HEK293 (cell line): ENCODE measurements at regions not wholly inside any gene's neighbourhood (a gene's known extent, or its start where the extent isn't known, plus 50 kb on each side); places are given as distances from the start of the nearest gene placed in this dataset.

Experiments
- CTCF ChIA-PET: fragments of 350-600 bp; formaldehyde crosslinking; extraction: SDS; loops from one replicate; lab custom pipeline; 2021; ENCODE audit warnings: antibody characterized with exemption; lab: Yijun Ruan, JAX
- POLR2A ChIA-PET: fragments of 300-600 bp; formaldehyde crosslinking; extraction: SDS; loops from one replicate; lab custom pipeline; 2020; ENCODE audit warnings: antibody characterized with exemption, inconsistent platforms; lab: Yijun Ruan, JAX
- H3K27ac ChIP-seq: fragments of 200-500 bp; sonication (Bioruptor generic); 2 replicates; pipeline ENCODE4 v1.5.1; 2014; ENCODE audit warnings: low read depth, low read length, control low read depth, inconsistent platforms; ENCODE audit errors: extremely low read depth
- H3K36me3 ChIP-seq, 2 experiments: fragments of 200-500 bp in 1 of 2; sonication (Bioruptor generic) in 1 of 2; 1 replicate in 1 of 2; 2 replicates in 1 of 2; pipeline ENCODE4 v1.5.1; 2014 to 2017; ENCODE audit warnings: inconsistent platforms in 2 of 2, low read length in 2 of 2; ENCODE audit not compliant: control insufficient read depth in 2 of 2, insufficient read depth in 1 of 2
- H3K4me1 ChIP-seq: fragments of 200-500 bp; sonication (Bioruptor generic); 2 replicates; pipeline ENCODE4 v1.5.1; 2014; ENCODE audit warnings: mild to moderate bottlenecking, low read length, inconsistent platforms; ENCODE audit not compliant: control insufficient read depth, insufficient read depth
- H3K4me3 ChIP-seq: 2 replicates; pipeline ENCODE4 v1.5.1; 2011; ENCODE audit warnings: low read depth, mild to moderate bottlenecking, control low read depth, low read length, moderate library complexity
- H3K9me3 ChIP-seq: fragments of 200-500 bp; sonication (Bioruptor generic); 2 replicates; pipeline ENCODE4 v1.5.1; 2014; ENCODE audit warnings: low read depth, low read length, inconsistent platforms; ENCODE audit not compliant: control insufficient read depth, insufficient read depth
- BCL11A ChIP-seq: fragments of 450-650 bp; formaldehyde crosslinking; IDR thresholded peaks from 2 replicates; pipeline ENCODE4 v1.5.1; 2016; ENCODE audit warnings: low read depth, missing biosample characterization, missing genetic modification characterization
- GLIS1 ChIP-seq: fragments of 450-650 bp; formaldehyde crosslinking; IDR thresholded peaks from 2 replicates; pipeline ENCODE4 v1.5.1; 2016; ENCODE audit warnings: missing biosample characterization, missing genetic modification characterization
- KLF9 ChIP-seq: fragments of 450-650 bp; formaldehyde crosslinking; IDR thresholded peaks from 2 replicates; pipeline ENCODE4 v1.5.1; 2016; ENCODE audit warnings: missing biosample characterization, missing genetic modification characterization, low read depth
- SCRT2 ChIP-seq: fragments of 450-650 bp; formaldehyde crosslinking; IDR thresholded peaks from 2 replicates; pipeline ENCODE4 v1.5.1; 2016; ENCODE audit warnings: missing biosample characterization, missing genetic modification characterization
- SP3 ChIP-seq: fragments of 450-650 bp; formaldehyde crosslinking; IDR thresholded peaks from 2 replicates; pipeline ENCODE4 v1.5.1; 2016; ENCODE audit warnings: missing biosample characterization, missing genetic modification characterization
- TCF7L2 ChIP-seq: IDR thresholded peaks from 2 replicates; pipeline ENCODE4 v1.6.1; 2011; ENCODE audit warnings: low read depth, mild to moderate bottlenecking, inconsistent platforms, low read length, moderate library complexity, borderline replicate concordance
- ZBTB20 ChIP-seq: fragments of 450-650 bp; formaldehyde crosslinking; IDR thresholded peaks from 2 replicates; pipeline ENCODE4 v1.5.1; 2016; ENCODE audit warnings: missing biosample characterization, missing genetic modification characterization
- ZBTB49 ChIP-seq: fragments of 450-650 bp; formaldehyde crosslinking; IDR thresholded peaks from 2 replicates; pipeline ENCODE4 v1.5.1; 2016; ENCODE audit warnings: missing biosample characterization, missing genetic modification characterization, low read depth
- ZBTB7A ChIP-seq: fragments of 450-650 bp; formaldehyde crosslinking; IDR thresholded peaks from 2 replicates; pipeline ENCODE4 v1.5.1; 2016; ENCODE audit warnings: low read depth, missing biosample characterization, missing genetic modification characterization
- ZFP69B ChIP-seq: fragments of 450-650 bp; formaldehyde crosslinking; IDR thresholded peaks from 2 replicates; pipeline ENCODE4 v1.5.1; 2016; ENCODE audit warnings: missing biosample characterization, missing genetic modification characterization
- ZNF140 ChIP-seq: fragments of 450-650 bp; formaldehyde crosslinking; IDR thresholded peaks from 2 replicates; pipeline ENCODE4 v1.5.1; 2016; ENCODE audit warnings: missing biosample characterization, missing genetic modification characterization
- ZNF239 ChIP-seq: fragments of 450-650 bp; formaldehyde crosslinking; IDR thresholded peaks from 2 replicates; pipeline ENCODE4 v1.5.1; 2016; ENCODE audit warnings: missing biosample characterization, missing genetic modification characterization
- ZNF266 ChIP-seq: fragments of 450-650 bp; formaldehyde crosslinking; IDR thresholded peaks from 2 replicates; pipeline ENCODE4 v1.5.1; 2016; ENCODE audit warnings: missing biosample characterization, missing genetic modification characterization, low read depth
- ZNF280D ChIP-seq: fragments of 450-650 bp; formaldehyde crosslinking; IDR thresholded peaks from 2 replicates; pipeline ENCODE4 v1.5.1; 2016; ENCODE audit warnings: missing biosample characterization, missing genetic modification characterization
- ZNF362 ChIP-seq: fragments of 450-650 bp; formaldehyde crosslinking; IDR thresholded peaks from 2 replicates; pipeline ENCODE4 v1.5.1; 2016; ENCODE audit warnings: missing biosample characterization, missing genetic modification characterization
- ZNF366 ChIP-seq: fragments of 450-650 bp; formaldehyde crosslinking; conservative IDR thresholded peaks from 2 replicates; pipeline ENCODE4 v1.5.1; 2016; ENCODE audit warnings: missing biosample characterization, missing genetic modification characterization
- ZNF37A ChIP-seq: fragments of 450-650 bp; IDR thresholded peaks from 2 replicates; pipeline ENCODE4 v1.5.1; 2018; ENCODE audit warnings: missing biosample characterization, missing genetic modification characterization
- ZNF391 ChIP-seq: fragments of 450-650 bp; formaldehyde crosslinking; IDR thresholded peaks from 2 replicates; pipeline ENCODE4 v1.5.1; 2016; ENCODE audit warnings: low read depth, missing biosample characterization, missing genetic modification characterization, borderline replicate concordance
- ZNF529 ChIP-seq: fragments of 450-650 bp; formaldehyde crosslinking; IDR thresholded peaks from 2 replicates; pipeline ENCODE4 v1.5.1; 2017; ENCODE audit warnings: missing genetic modification characterization, missing biosample characterization; ENCODE audit not compliant: insufficient replicate concordance
- ZNF571 ChIP-seq: fragments of 450-650 bp; formaldehyde crosslinking; IDR thresholded peaks from 2 replicates; pipeline ENCODE4 v1.5.0; 2017; ENCODE audit warnings: missing biosample characterization, missing genetic modification characterization
- ZNF621 ChIP-seq: fragments of 450-650 bp; formaldehyde crosslinking; IDR thresholded peaks from 2 replicates; pipeline ENCODE4 v1.5.1; 2017; ENCODE audit warnings: missing biosample characterization, missing genetic modification characterization
- ZNF658 ChIP-seq: fragments of 450-650 bp; formaldehyde crosslinking; IDR thresholded peaks from 2 replicates; pipeline ENCODE4; 2016; ENCODE audit warnings: missing biosample characterization, missing genetic modification characterization
- TF ChIP-seq, protein P1 (sequence below): fragments of 450-650 bp; formaldehyde crosslinking; IDR thresholded peaks from 2 replicates; pipeline ENCODE4 v1.5.1; 2017; ENCODE audit warnings: missing biosample characterization, missing genetic modification characterization

GRCh38 chr3:14306142-14306541, 96.3 kb upstream of the SLC6A6 start:
- Histone ChIP-seq H3K36me3 (no peaks in the 10 kb centered on the region), H3K9me3 (no peaks in the 10 kb centered on the region), H3K27ac (no peak overlapping the region), H3K4me1 (no peaks in the 10 kb centered on the region), H3K4me3 (no peak overlapping the region)
- CTCF ChIA-PET, result no interaction called here
- TF ChIP-seq SP3 (tag by site-specific recombination) (no peak), TCF7L2 (no peak), ZNF37A (no peak), SCRT2 (tag by site-specific recombination) (no peak), ZNF266 (tag by site-specific recombination) (no peak), ZNF529 (tag by site-specific recombination) (no peak), ZBTB20 (tag by site-specific recombination) (no peak), ZNF658 (tag by site-specific recombination) (no peak), ZNF239 (tag by site-specific recombination) (no peak), ZNF621 (tag by site-specific recombination) (no peak)
- TF ChIP-seq, protein P1, sequence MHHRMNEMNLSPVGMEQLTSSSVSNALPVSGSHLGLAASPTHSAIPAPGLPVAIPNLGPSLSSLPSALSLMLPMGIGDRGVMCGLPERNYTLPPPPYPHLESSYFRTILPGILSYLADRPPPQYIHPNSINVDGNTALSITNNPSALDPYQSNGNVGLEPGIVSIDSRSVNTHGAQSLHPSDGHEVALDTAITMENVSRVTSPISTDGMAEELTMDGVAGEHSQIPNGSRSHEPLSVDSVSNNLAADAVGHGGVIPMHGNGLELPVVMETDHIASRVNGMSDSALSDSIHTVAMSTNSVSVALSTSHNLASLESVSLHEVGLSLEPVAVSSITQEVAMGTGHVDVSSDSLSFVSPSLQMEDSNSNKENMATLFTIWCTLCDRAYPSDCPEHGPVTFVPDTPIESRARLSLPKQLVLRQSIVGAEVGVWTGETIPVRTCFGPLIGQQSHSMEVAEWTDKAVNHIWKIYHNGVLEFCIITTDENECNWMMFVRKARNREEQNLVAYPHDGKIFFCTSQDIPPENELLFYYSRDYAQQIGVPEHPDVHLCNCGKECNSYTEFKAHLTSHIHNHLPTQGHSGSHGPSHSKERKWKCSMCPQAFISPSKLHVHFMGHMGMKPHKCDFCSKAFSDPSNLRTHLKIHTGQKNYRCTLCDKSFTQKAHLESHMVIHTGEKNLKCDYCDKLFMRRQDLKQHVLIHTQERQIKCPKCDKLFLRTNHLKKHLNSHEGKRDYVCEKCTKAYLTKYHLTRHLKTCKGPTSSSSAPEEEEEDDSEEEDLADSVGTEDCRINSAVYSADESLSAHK (tag by site-specific recombination), result no peak
- POLR2A ChIA-PET, result no interaction called here

DNA sequence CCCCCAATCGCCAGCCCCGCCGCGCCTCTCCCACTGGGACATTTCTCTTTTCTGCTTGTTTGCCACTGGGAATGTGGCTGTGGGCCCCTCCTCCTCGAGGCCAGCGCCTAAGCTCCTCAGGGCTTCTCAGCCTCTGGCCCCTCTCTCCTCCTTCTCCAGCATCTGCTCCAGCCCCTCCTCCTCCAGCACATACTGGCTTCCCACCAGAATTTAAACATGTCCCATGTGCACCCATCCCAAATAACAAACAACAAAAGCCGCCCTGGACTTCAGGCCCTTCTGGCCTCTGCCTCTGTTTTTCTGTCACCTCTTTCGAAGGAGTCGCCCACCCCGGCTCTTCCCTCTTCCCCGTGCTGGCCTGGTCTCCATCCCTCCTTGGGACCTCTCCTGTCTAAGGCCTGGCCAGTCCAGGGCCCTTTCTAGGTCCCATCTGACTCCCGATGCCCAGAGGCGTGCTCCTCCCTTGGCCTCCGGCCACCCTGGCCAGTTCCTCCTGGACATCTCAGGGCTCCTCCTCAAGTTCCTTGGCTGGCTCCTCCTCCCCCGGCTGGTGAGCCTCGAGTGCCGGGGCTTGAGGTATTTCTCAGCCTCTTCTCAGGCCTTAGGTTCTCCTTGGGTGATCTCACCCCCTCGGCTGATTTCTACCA, 94.6 kb upstream of the SLC6A6 start:
- no peaks in the 10 kb centered on the region for H3K4me1 ChIP-seq
- POLR2A ChIA-PET, result no interaction called here
- no peaks in the 10 kb centered on the region for H3K36me3 ChIP-seq
- H3K9me3 ChIP-seq, result no peaks in the 10 kb centered on the region
- no peak overlapping the region for H3K4me3 ChIP-seq
- no peak for TF ChIP-seq ZNF366
- TF ChIP-seq ZNF391, result no peak
- TF ChIP-seq ZNF140 (tag by site-specific recombination), result no peak
- TF ChIP-seq ZNF571, result no peak
- no peak for TF ChIP-seq ZBTB7A (tag by site-specific recombination)
- TF ChIP-seq, all 188 proteins: peak for 0
- H3K27ac ChIP-seq, result no peak overlapping the region
- CTCF ChIA-PET, result no interaction called here

DNA sequence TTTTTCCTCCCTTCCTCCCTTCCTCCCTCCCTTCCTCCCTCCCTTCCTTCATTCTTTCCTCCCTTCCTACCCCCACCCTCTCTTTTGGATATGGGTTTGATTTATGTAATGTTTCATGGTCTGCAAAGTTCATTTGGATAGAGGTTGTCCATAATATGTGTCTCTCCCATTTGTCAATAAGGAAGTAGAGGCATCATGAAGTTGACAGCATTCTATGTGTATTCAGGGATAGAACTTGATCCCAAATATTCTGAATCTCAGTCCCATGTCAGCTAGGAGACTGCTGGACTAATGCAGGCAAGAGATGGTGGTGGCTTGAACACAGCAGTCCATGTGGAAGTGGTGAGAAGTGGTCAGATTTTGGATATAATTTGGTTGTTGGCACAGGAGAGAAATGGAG, 90.7 kb upstream of the SLC6A6 start:
- POLR2A ChIA-PET, result no interaction called here
- CTCF ChIA-PET, result interaction anchor here (1.1 kb wide), 1 partner anchor 108 kb away, joined by 3 read pairs; no protein-coding TSS in a partner anchor
- H3K27ac ChIP-seq, result no peak overlapping the region

More for the DNA sequence above, 90.7 kb upstream of the SLC6A6 start:
- no peak overlapping the region for H3K4me3 ChIP-seq
- H3K4me1 ChIP-seq, result no peaks in the 10 kb centered on the region
- no peaks in the 10 kb centered on the region for H3K36me3 ChIP-seq
- H3K9me3 ChIP-seq, result no peaks in the 10 kb centered on the region
- no peak for TF ChIP-seq ZNF658 (tag by site-specific recombination)
- no peak for TF ChIP-seq BCL11A (tag by site-specific recombination)
- no peak for TF ChIP-seq ZNF266 (tag by site-specific recombination)
- TF ChIP-seq ZFP69B, result no peak
- TF ChIP-seq ZBTB49, result no peak
- no peak for TF ChIP-seq ZNF362
- no peak for TF ChIP-seq KLF9 (tag by site-specific recombination)
- TF ChIP-seq ZNF239 (tag by site-specific recombination), result no peak
- no peak for TF ChIP-seq GLIS1
- TF ChIP-seq ZNF280D, result no peak
- TF ChIP-seq, all 188 proteins: peak for 0
